Amniotic stem cell (primary cell): ENCODE measurements at regions not wholly inside any gene's neighbourhood (a gene's known extent, or its start where the extent isn't known, plus 50 kb on each side); places are given as distances from the start of the nearest gene placed in this dataset.

Experiments
- DNase-seq: peaks from one replicate; lab custom pipeline; 2025; lab: John Stamatoyannopoulos, UW

GRCh38 chr17:77886387-77886728, 72.1 kb upstream of the TNRC6C start:
- no peak for DNase-seq

GRCh38 chr17:77887110-77887463, 71.4 kb upstream of the TNRC6C start:
- DNase-seq: no peak

DNA sequence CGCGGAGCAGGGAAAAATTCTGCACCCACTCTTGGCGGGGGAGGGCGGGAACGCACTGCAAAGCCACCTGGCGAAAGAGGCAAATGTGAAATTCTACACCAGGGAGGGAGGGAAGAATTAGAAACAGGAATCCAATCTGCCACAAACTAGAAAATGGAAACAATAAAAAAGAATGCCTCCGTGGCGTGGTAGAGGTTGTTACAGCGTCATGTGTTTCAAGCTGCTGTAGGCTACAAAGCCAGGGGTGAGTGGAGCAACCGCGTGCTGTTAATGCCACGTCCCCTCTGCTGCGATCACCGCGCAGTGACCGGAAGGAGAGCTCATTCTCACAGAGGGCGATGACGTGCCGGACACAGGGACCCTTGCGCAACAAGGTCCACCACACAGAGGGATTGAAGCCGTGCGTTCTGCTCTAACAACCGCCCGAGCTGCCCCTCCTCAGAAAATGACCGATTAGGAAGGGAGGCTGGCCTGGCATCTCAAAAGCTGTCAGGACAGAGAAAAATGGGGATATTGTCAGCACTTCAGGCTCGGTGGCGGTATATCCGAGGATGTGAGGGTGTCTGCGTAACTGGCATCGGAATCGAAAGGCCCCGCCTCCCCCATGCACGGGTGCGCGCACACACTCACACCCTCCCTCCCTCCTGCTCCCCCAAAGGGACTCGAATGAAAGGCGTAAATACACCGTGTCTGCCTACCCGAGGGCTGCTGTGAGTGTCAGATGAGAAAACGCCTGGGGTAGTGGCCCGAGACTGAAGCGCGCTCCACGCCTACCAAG, 70.8 kb upstream of the TNRC6C start:
- DNase-seq: no peak

GRCh38 chr17:77888242-77889134, 70.0 kb upstream of the TNRC6C start:
- no peak for DNase-seq

- DNase-seq: no peak
These were observed 69.4 kb upstream of the TNRC6C start for GRCh38 chr17:77889135-77889505.

DNA sequence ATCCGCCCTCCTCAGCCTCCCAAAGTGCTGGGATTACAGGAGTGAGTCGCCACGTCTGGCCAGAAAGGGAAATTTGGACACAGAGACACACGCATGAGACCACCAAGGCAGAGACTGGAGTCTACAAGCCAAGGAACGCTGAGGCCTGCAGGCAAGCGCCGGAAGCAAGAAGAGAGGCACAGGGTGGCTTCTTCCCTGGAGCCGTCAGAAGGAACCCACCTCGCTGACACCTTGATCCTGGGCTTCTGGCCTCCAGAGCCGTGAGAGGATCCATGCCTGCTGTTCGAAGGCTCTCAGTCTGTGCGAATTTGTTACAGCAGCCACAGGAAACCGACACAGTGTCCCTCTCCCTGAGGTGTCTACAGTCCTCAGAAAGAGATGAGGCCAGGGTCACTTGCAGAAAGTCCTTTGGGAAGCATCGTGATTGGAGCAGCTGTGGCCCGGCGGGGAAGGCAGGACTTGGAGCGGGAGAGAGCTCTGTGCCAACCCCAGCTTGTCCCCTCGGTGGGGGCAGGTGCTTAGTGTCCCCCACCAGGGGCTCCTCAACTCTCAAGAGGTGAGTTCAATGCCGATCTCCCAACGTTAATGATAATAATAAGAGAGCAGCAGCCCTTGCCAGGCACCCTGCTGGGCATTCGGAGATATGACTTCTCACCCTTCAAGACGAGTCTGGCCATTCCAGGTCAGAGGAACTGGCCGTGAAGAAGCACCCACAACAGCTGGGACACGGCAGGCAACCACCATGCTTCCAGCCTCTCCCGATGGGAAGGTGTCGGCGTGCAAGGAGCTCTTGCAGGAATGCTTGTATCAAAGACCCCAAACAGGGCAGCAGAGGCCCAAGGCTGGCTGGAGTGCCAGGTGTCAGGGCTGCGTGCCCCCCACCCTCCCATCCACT, 68.4 kb upstream of the TNRC6C start:
- no peak for DNase-seq

- DNase-seq: no peak
These were observed 67.7 kb upstream of the TNRC6C start for GRCh38 chr17:77890771-77891170.

DNA sequence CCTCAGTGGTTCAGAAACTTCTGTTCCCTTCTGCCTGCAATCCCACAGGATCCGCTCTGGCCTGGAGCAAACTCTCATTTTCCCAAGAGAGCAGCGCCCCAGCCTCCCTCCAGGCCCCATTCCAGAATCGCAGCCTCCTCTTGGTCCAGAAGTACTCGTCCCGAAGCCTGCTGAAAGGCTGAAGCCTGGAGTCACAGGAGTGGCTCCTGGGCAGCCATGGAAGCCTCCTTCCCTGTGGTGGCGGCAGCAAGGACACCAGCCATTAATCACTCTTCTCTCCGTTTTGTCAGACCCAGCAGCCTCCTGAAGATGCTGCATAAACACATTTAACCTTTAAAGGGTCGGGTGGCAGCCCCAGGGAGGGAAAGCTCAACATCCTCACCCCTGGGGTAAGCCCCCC, 66.9 kb upstream of the TNRC6C start:
- DNase-seq: no peak

DNA sequence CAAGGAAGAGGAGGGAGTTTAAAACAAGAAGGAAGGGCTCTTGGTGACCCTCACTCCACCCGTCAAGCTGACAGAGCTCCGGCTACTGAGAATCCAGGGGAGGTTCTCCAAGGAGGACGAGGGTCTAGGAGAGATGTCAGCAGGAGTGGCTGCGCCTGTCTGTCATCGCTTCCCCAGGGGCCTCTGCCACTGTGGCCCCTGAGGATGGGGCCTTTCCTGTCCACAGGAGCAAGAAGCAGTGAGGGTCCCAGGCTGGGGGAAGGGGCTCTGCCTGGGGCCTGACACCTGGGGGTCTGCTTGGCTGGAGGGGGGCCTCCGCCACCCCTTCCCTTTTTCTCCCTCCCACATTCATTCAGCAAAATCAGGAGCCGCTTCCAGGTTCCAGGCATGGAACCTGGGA, 66.5 kb upstream of the TNRC6C start:
- DNase-seq: no peak

GRCh38 chr17:77892469-77893143, 65.9 kb upstream of the TNRC6C start:
- DNase-seq: no peak

GRCh38 chr17:77893144-77894044, 65.1 kb upstream of the TNRC6C start:
- DNase-seq: no peak

DNA sequence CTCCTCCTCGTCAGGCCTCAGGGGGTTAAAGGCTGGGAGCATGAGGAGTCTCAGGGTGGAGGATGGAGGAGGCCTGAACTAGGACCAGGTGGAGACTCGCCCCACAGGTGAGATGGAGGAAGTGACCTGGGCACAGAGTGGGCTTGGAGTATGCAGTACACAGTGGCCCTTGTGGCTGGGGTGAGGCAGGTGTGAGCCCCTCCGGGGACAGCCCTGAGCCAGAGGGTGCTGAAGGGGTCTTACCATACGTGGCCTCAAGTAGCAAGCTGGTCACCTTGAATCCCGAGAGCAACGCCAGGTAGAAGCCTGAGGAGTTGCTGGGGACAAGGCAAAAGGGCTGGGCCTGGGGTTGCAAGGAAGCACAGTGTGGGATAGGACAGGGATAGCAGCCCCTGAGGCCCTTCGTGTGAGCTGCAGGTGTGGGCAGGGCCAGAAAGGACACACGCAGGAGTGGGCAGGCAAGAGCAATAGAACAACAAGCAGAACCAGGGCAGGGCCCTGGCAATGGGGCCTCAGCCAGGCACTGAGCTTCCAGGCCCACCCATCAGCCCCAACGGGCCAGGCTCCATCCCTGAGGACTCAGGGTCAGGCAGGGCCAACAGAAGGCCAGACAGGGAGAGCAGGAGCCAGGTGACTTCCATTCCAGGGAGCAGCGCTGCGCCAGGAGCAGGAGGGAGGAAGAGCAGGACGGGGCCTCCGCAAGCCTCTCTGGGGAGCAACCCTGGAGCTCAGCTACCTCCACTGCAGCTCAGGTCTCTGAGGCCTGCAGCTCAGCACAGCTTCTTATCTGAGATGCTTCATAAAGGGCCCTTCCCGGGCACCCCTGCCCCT, 64.2 kb upstream of the TNRC6C start:
- no peak for DNase-seq

GRCh38 chr17:77897741-77898301, 60.7 kb upstream of the TNRC6C start:
- DNase-seq: no peak

GRCh38 chr17:77898521-77899434, 59.7 kb upstream of the TNRC6C start:
- DNase-seq: no peak

GRCh38 chr17:77899498-77899897, 59.0 kb upstream of the TNRC6C start:
- DNase-seq: no peak

DNA sequence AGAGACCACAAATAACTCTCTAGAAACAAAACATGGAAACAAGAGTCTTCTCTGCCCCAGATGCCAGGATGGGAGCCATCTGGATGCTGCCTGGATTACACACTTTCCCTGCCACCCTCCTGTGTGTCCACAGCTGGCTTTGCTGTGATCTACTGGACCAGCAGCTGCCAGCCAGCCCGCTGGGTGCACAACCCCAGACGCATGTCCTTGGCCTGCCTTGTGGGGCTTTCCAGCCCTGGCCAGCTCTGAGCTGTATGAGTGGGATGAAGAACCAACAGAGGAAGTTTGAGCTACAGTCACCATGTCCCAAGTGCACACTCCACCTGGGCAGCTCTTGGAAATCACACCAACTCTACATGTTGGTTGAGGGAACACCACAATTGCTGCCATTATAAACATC, 57.0 kb upstream of the TNRC6C start:
- no peak for DNase-seq

GRCh38 chr17:77905266-77905665, 53.2 kb upstream of the TNRC6C start:
- no peak for DNase-seq

DNA sequence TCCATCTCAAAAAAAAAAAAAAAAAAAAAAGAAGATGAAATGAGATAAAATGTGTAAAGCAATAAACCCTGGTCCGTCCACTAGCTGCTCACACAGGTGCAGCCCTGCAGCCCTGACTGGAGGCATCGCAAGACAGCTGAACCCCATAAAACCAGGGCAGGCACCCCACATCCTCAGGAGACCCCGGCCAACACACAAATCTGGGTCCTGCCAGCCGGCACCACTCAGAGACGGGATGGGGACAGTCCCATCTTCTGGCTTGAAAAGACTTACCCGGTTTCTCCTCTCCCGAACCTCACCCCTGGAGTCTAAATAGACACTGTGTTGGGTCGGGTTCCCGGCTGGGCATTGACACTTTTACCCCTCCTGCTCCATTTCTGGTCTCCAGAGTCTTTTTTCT, 52.7 kb upstream of the TNRC6C start:
- DNase-seq: no peak
